Stimulated activated naive CD4-positive, alpha-beta T cell treated with Interleukin-2 at 50 U/mL for 16 hours (primary cell): ENCODE measurements at regions not wholly inside any gene's neighbourhood (a gene's known extent, or its start where the extent isn't known, plus 50 kb on each side); places are given as distances from the start of the nearest gene placed in this dataset.
"Not testable (repeated sequence)": the region's sequence is repeated elsewhere in the genome, so short reads cannot be mapped to it uniquely, and the experiment has no call there.

Experiments used
- DNase-seq: peaks from one replicate; lab custom pipeline; 2025; lab: John Stamatoyannopoulos, UW

GRCh38 chr15:69919816-69920215, 177.9 kb downstream of the TLE3 start:
- DNase-seq, result no peak

- no peak for DNase-seq
These were observed 177.5 kb downstream of the TLE3 start for GRCh38 chr15:69920221-69920620.

GRCh38 chr15:69921626-69922619, 175.8 kb downstream of the TLE3 start:
- no peak for DNase-seq

- DNase-seq, result no peak
These were observed 173.2 kb downstream of the TLE3 start for GRCh38 chr15:69924531-69924930.

- no peak for DNase-seq
These were observed 171.7 kb downstream of the TLE3 start for GRCh38 chr15:69926006-69926405.

GRCh38 chr15:69926721-69927120, 171.0 kb downstream of the TLE3 start:
- DNase-seq, result no peak

GRCh38 chr15:69928890-69929289, 168.8 kb downstream of the TLE3 start:
- DNase-seq, result not testable (repeated sequence)

- no peak for DNase-seq
These were observed 167.6 kb downstream of the TLE3 start for GRCh38 chr15:69929905-69930630.

GRCh38 chr15:69930754-69931153, 167.0 kb downstream of the TLE3 start:
- DNase-seq, result no peak

- DNase-seq, result no peak
These were observed 166.6 kb downstream of the TLE3 start for GRCh38 chr15:69931156-69931555.

GRCh38 chr15:69934607-69935006, 163.1 kb downstream of the TLE3 start:
- no peak for DNase-seq

- no peak for DNase-seq
These were observed 157.9 kb downstream of the TLE3 start for GRCh38 chr15:69939513-69940440.

GRCh38 chr15:69940441-69941300, 157.0 kb downstream of the TLE3 start:
- DNase-seq, result no peak

- DNase-seq, result no peak
These were observed 156.5 kb downstream of the TLE3 start for GRCh38 chr15:69941301-69941605.

- no peak for DNase-seq
These were observed 155.8 kb downstream of the TLE3 start for GRCh38 chr15:69941706-69942495.

GRCh38 chr15:69943637-69944036, 154.1 kb downstream of the TLE3 start:
- DNase-seq, result no peak

- no peak for DNase-seq
These were observed 152.0 kb downstream of the TLE3 start for GRCh38 chr15:69945729-69946128.

- no peak for DNase-seq
These were observed 150.8 kb downstream of the TLE3 start for GRCh38 chr15:69946870-69947269.

- DNase-seq, result no peak
These were observed 150.3 kb downstream of the TLE3 start for GRCh38 chr15:69947394-69947793.

- DNase-seq, result no peak
These were observed 148.2 kb downstream of the TLE3 start for GRCh38 chr15:69949485-69949884.
